MCF 10A (cell line): ENCODE measurements at regions not wholly inside any gene's neighbourhood (a gene's known extent, or its start where the extent isn't known, plus 50 kb on each side); places are given as distances from the start of the nearest gene placed in this dataset.

Experiments
- BruUV-seq: library from RNA; stranded (reverse); fragments of 400-500 nt; replicated peaks from 2 replicates; lab custom pipeline; 2021; lab: Mats Ljungman, UMichigan
- CTCF ChIA-PET: fragments of 300-600 bp; sonication (Branson Sonifier 250); formaldehyde crosslinking; extraction: SDS; loops from one replicate; lab custom pipeline; 2021; ENCODE audit warnings: antibody characterized with exemption, inconsistent platforms; lab: Yijun Ruan, JAX
- POLR2A ChIA-PET: fragments of 300-600, 350-650 bp; sonication (Branson Sonifier 250); formaldehyde crosslinking; extraction: SDS; loops from one replicate; lab custom pipeline; 2020; ENCODE audit warnings: antibody characterized with exemption, inconsistent platforms; lab: Yijun Ruan, JAX
- DNase-seq: peaks from one replicate; pipeline ENCODE4 v3.0.0-alpha.2; 2018; ENCODE audit not compliant: unreplicated experiment
- H3K27ac Mint-ChIP-seq: one replicate; pipeline ENCODE4 v1.8.0; 2022; ENCODE audit warnings: mild to moderate bottlenecking, low read depth, mixed read lengths; ENCODE audit not compliant: unreplicated experiment
- H3K27me3 Mint-ChIP-seq: one replicate; pipeline ENCODE4 v1.8.0; 2022; ENCODE audit warnings: mixed read lengths; ENCODE audit not compliant: insufficient read depth, unreplicated experiment
- H3K36me3 Mint-ChIP-seq: one replicate; pipeline ENCODE4 v1.8.0; 2022; ENCODE audit warnings: mild to moderate bottlenecking, moderate library complexity, mixed read lengths; ENCODE audit not compliant: insufficient read depth, unreplicated experiment
- H3K4me1 Mint-ChIP-seq: one replicate; pipeline ENCODE4 v1.8.0; 2022; ENCODE audit warnings: mixed read lengths; ENCODE audit not compliant: insufficient read depth, unreplicated experiment
- H3K4me3 Mint-ChIP-seq: one replicate; pipeline ENCODE4 v1.8.0; 2022; ENCODE audit warnings: mild to moderate bottlenecking, moderate library complexity, mixed read lengths; ENCODE audit not compliant: unreplicated experiment
- H3K9me3 Mint-ChIP-seq: one replicate; pipeline ENCODE4 v1.8.0; 2022; ENCODE audit warnings: mixed read lengths; ENCODE audit not compliant: unreplicated experiment
- CTCF ChIP-seq: fragments of 200-600 bp; IDR thresholded peaks from one replicate; pipeline ENCODE4 v1.8.0; 2022; ENCODE audit warnings: antibody characterized with exemption, mild to moderate bottlenecking; ENCODE audit not compliant: unreplicated experiment
- intact Hi-C: fragments of 100-400 bp; cut with micrococcal nuclease; formaldehyde crosslinking; loops from 2 replicates; pipeline ENCODE4 v1.14.1; 2022

GRCh38 chr4:129335818-129336217, 239.9 kb downstream of the C4orf33 start:
- no peak for TF ChIP-seq CTCF
- CTCF ChIA-PET: interaction anchor here (0.7 kb wide), 2 partner anchors 89 to 306 kb away, joined by 3 read pairs; no protein-coding TSS in a partner anchor
- BruUV-seq: no TSS peak
- POLR2A ChIA-PET: no interaction called here
- Mint-ChIP-seq H3K36me3 (no peaks in the 10 kb centered on the region), H3K4me3 (no peak overlapping the region), H3K27me3 (no peaks in the 10 kb centered on the region), H3K27ac (no peak overlapping the region), H3K9me3 (no peaks in the 10 kb centered on the region), H3K4me1 (no peaks in the 10 kb centered on the region)
- DNase-seq: no peak
- intact Hi-C loops: no loop called here

GRCh38 chr4:129336457-129337227, 240.7 kb downstream of the C4orf33 start:
- H3K9me3 Mint-ChIP-seq: no peaks in the 10 kb centered on the region
- no peaks in the 10 kb centered on the region for H3K36me3 Mint-ChIP-seq
- intact Hi-C loops: no loop called here
- H3K27me3 Mint-ChIP-seq: no peaks in the 10 kb centered on the region
- no peak for TF ChIP-seq CTCF
- ChIA-PET POLR2A (interaction anchor here (0.7 kb wide), 1 partner anchor 245 kb away, joined by 3 read pairs; no protein-coding TSS in a partner anchor), CTCF (interaction anchor here (0.7 to 1.2 kb wide), 2 partner anchors 26 to 90 kb away, joined by 3 to 7 read pairs; no protein-coding TSS in a partner anchor)
- no peak overlapping the region for H3K27ac Mint-ChIP-seq
- no peaks in the 10 kb centered on the region for H3K4me1 Mint-ChIP-seq
- no TSS peak for BruUV-seq
- H3K4me3 Mint-ChIP-seq: no peak overlapping the region
- DNase-seq: no peak

- Mint-ChIP-seq H3K27ac (no peak overlapping the region), H3K36me3 (no peaks in the 10 kb centered on the region), H3K4me3 (no peak overlapping the region), H3K4me1 (peaks cover 2% of the 10 kb centered on the region), H3K9me3 (no peaks in the 10 kb centered on the region), H3K27me3 (no peaks in the 10 kb centered on the region)
- intact Hi-C loops: no loop called here
- ChIA-PET POLR2A (interaction anchor here (0.7 kb wide), 1 partner anchor 246 kb away, joined by 3 read pairs; no protein-coding TSS in a partner anchor), CTCF (interaction anchor here (1.2 kb wide), 1 partner anchor 25 kb away, joined by 7 read pairs; no protein-coding TSS in a partner anchor)
- TF ChIP-seq CTCF: no peak
- BruUV-seq: no TSS peak
- no peak for DNase-seq
Measured at GRCh38 chr4:129337228-129337620, 241.3 kb downstream of the C4orf33 start.

GRCh38 chr4:129342819-129343408, 247.0 kb downstream of the C4orf33 start:
- DNase-seq: peak; percentile 87
- Mint-ChIP-seq H3K27ac (peak overlapping the region; percentile 78), H3K9me3 (no peaks in the 10 kb centered on the region), H3K27me3 (no peaks in the 10 kb centered on the region), H3K4me1 (peaks cover 15% of the 10 kb centered on the region), H3K36me3 (peaks cover 6% of the 10 kb centered on the region), H3K4me3 (peak overlapping the region; percentile 74)
- CTCF ChIA-PET: interaction anchor here (0.6 to 2.7 kb wide), 23 partner anchors 11 to 1253 kb away, joined by 3 to 28 read pairs (median 3); no protein-coding TSS in a partner anchor
- BruUV-seq: no TSS peak
- TF ChIP-seq CTCF: no peak
- intact Hi-C loops: loop anchor here (2.0 to 10.0 kb wide), 2 partner anchors 300 to 392 kb away; no protein-coding TSS in a partner anchor
- POLR2A ChIA-PET: interaction anchor here (0.6 to 1.5 kb wide), 7 partner anchors 164 to 1682 kb away, joined by 3 to 5 read pairs (median 3); partner anchors contain the start of genes C4orf33 and SCLT1
